ENCODE measurements at regions not wholly inside any gene's neighbourhood (a gene's known extent, or its start where the extent isn't known, plus 50 kb on each side); places are given as distances from the start of the nearest gene placed in this dataset.

DNA sequence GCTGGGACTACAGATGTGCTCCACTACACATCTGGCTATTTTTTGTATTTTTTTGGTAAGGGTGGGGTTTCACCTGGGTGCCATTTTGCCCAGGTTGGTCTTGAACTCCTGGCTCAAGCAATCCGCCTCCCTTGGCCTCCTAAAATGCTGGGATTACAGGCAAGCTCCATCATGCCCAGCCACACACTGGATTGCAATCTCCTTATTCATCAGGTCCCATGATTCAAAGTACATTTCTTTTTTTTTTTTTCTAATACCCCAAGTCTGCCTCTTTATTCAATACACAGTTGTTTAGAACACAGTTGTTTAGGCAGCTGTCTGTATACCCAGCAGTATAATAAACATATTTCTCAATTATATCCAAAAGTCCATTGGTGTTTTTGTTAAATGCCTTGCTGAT is 130.3 kb upstream of the ARSJ start:
- H3K27ac ChIP-seq (ENCODE audit: low read depth, low read length), result no peak overlapping the region
- no peaks in the 10 kb centered on the region for H3K79me1 ChIP-seq (ENCODE audit: low read depth, low read length)
- H3K4me3 ChIP-seq (ENCODE audit: extremely low read depth in 1 of 4, insufficient read depth in 2 of 4, low read depth in 3 of 4, low read length in 4 of 4), result no peak overlapping the region
- ChIA-PET CTCF (ENCODE audit: partially characterized antibody) (interaction anchor here (0.9 kb wide), 1 partner anchor 8 kb away, joined by 3 read pairs; no protein-coding TSS in a partner anchor), POLR2A (ENCODE audit: partially characterized antibody) (no interaction called here)
- no peak overlapping the region for H3K9ac ChIP-seq (replicated peaks in 1 of 4; ENCODE audit: extremely low read depth in 1 of 4, low read depth in 3 of 4, low read length in 3 of 4)
- no peak for DNase-seq (ENCODE audit: low read depth in 1 of 2, low spot score in 2 of 2)
- H2BK20ac ChIP-seq (ENCODE audit: low read length), result no peak overlapping the region
- H2AK5ac ChIP-seq (ENCODE audit: low read depth, low read length), result no peak overlapping the region
- no peak overlapping the region for H3K14ac ChIP-seq (ENCODE audit: insufficient read length)
- H3K4me2 ChIP-seq (ENCODE audit: insufficient read depth in 1 of 2, low read depth in 2 of 2, low read length in 2 of 2), result no peak overlapping the region
- H2BK15ac ChIP-seq (ENCODE audit: low read length), result no peak overlapping the region
- H2BK120ac ChIP-seq (replicated peaks; ENCODE audit: low read depth, low read length), result no peak overlapping the region
- no peak overlapping the region for H3K23ac ChIP-seq (ENCODE audit: insufficient read length)
- no peak for TF ChIP-seq MAFK (IDR thresholded peaks at IDR 0.05; ENCODE audit: low read depth, low read length)
- no peak overlapping the region for H4K5ac ChIP-seq (ENCODE audit: insufficient read length, low read depth, low read length)
- H3K18ac ChIP-seq (ENCODE audit: extremely low read depth, low read length), result no peak overlapping the region
- H3K56ac ChIP-seq (replicated peaks; ENCODE audit: insufficient read length, low read depth, low read length), result no peak overlapping the region
- no peak overlapping the region for H4K8ac ChIP-seq (ENCODE audit: extremely low read depth, insufficient read depth, low read length)
- no peak overlapping the region for H2AFZ ChIP-seq (ENCODE audit: low read length)
- FAIRE-seq, result no peak
- WGBS, 2 experiments (ENCODE audit: extremely low coverage in 1 of 2, insufficient coverage in 1 of 2, insufficient read length in 1 of 2, insufficient replicate concordance in 2 of 2, low coverage in 1 of 2, low lambda C conversion rate in 2 of 2, missing lambda C conversion rate in 1 of 2), result 100% methylated on average over 1 of the region's 1 CpG; no CpG with 5 or more reads in 1 of the 2 experiments
- no peaks in the 10 kb centered on the region for H3K79me2 ChIP-seq (ENCODE audit: control insufficient read depth in 1 of 2, insufficient read depth in 2 of 2, low read length in 2 of 2)
- no peaks in the 10 kb centered on the region for H4K20me1 ChIP-seq (replicated peaks in 1 of 2; ENCODE audit: control insufficient read depth in 1 of 2, insufficient read depth in 2 of 2, low read length in 2 of 2)
- H3K23me2 ChIP-seq (ENCODE audit: low read depth, low read length), result no peaks in the 10 kb centered on the region
- H3K9me3 ChIP-seq (ENCODE audit: insufficient read depth in 2 of 2, low read depth in 1 of 2, low read length in 1 of 2), result no peaks in the 10 kb centered on the region
- no peak overlapping the region for H4K91ac ChIP-seq (replicated peaks; ENCODE audit: insufficient read length, low read length)
- H3K36me3 ChIP-seq (ENCODE audit: control insufficient read depth in 2 of 4, insufficient read depth in 4 of 4, low read length in 3 of 4), result no peaks in the 10 kb centered on the region
- no peak overlapping the region for H2BK12ac ChIP-seq (ENCODE audit: low read depth, low read length)
- H3K4ac ChIP-seq (replicated peaks; ENCODE audit: insufficient read length, low read depth, low read length), result no peak overlapping the region
- no peak overlapping the region for H2BK5ac ChIP-seq (ENCODE audit: low read depth, low read length)
- H3K27me3 ChIP-seq (replicated peaks in 1 of 4; ENCODE audit: control insufficient read depth in 3 of 4, extremely low read depth in 1 of 4, insufficient read depth in 3 of 4, low read length in 3 of 4), result peaks cover 0 to 2% (median 0%) of the 10 kb centered on the region in 4 experiments; a peak in 1 of 7 replicates
- no peaks in the 10 kb centered on the region for H3K4me1 ChIP-seq (replicated peaks in 1 of 4; ENCODE audit: control insufficient read depth in 3 of 4, insufficient read depth in 4 of 4, low read length in 3 of 4)

Measured in H1 (cell line).